GDM1 (cell line): ENCODE measurements at regions not wholly inside any gene's neighbourhood (a gene's known extent, or its start where the extent isn't known, plus 50 kb on each side); places are given as distances from the start of the nearest gene placed in this dataset.
"Not testable (repeated sequence)": the region's sequence is repeated elsewhere in the genome, so short reads cannot be mapped to it uniquely, and the experiment has no call there.

Experiments used
- DNase-seq: peaks from one replicate; lab custom pipeline; 2025; lab: John Stamatoyannopoulos, UW

GRCh38 chr1:192418552-192419285 lies 101.9 kb downstream of the RGS21 start:
- no peak for DNase-seq

GRCh38 chr1:192430644-192431043 lies 113.9 kb downstream of the RGS21 start:
- DNase-seq: no peak

- no peak for DNase-seq
Observed at GRCh38 chr1:192435704-192436103, 118.9 kb downstream of the RGS21 start.

GRCh38 chr1:192436441-192437078 lies 119.8 kb downstream of the RGS21 start:
- DNase-seq: no peak

- no peak for DNase-seq
Observed at GRCh38 chr1:192438737-192439136, 121.9 kb downstream of the RGS21 start.

GRCh38 chr1:192439373-192440025 lies 122.7 kb downstream of the RGS21 start:
- DNase-seq: no peak

GRCh38 chr1:192441492-192441891 lies 124.7 kb downstream of the RGS21 start:
- no peak for DNase-seq

- DNase-seq: no peak
Observed at GRCh38 chr1:192442736-192443135, 125.9 kb downstream of the RGS21 start.

- no peak for DNase-seq
Observed at GRCh38 chr1:192443616-192444015, 126.8 kb downstream of the RGS21 start.

- DNase-seq: no peak
Observed at GRCh38 chr1:192445241-192445640, 128.4 kb downstream of the RGS21 start.

GRCh38 chr1:192445839-192446489 lies 129.2 kb downstream of the RGS21 start:
- no peak for DNase-seq

GRCh38 chr1:192448026-192448578 lies 127.5 kb upstream of the RGS1 start:
- DNase-seq: no peak

- DNase-seq: no peak
Observed at GRCh38 chr1:192453360-192453992, 122.1 kb upstream of the RGS1 start.

- no peak for DNase-seq
Observed at GRCh38 chr1:192459467-192459866, 116.1 kb upstream of the RGS1 start.

- no peak for DNase-seq
Observed at GRCh38 chr1:192461684-192462083, 113.9 kb upstream of the RGS1 start.

GRCh38 chr1:192462616-192463015 lies 113.0 kb upstream of the RGS1 start:
- no peak for DNase-seq

- no peak for DNase-seq
Observed at GRCh38 chr1:192463661-192464060, 111.9 kb upstream of the RGS1 start.

- DNase-seq: not testable (repeated sequence)
Observed at GRCh38 chr1:192465221-192465620, 110.4 kb upstream of the RGS1 start.

GRCh38 chr1:192474080-192474683 lies 101.4 kb upstream of the RGS1 start:
- DNase-seq: no peak

- no peak for DNase-seq
Observed at GRCh38 chr1:192475329-192475728, 100.2 kb upstream of the RGS1 start.

- DNase-seq: no peak
Observed at GRCh38 chr1:192475970-192476369, 99.6 kb upstream of the RGS1 start.
